NCI-H748 (cell line): ENCODE measurements at regions not wholly inside any gene's neighbourhood (a gene's known extent, or its start where the extent isn't known, plus 50 kb on each side); places are given as distances from the start of the nearest gene placed in this dataset.
"Not testable (repeated sequence)": the region's sequence is repeated elsewhere in the genome, so short reads cannot be mapped to it uniquely, and the experiment has no call there.

Experiments used
- DNase-seq: peaks from one replicate; lab custom pipeline; 2025; ENCODE audit not compliant: unreplicated experiment; lab: John Stamatoyannopoulos, UW

GRCh38 chr19:27714857-27715256, 1498.1 kb downstream of the UQCRFS1 start:
- no peak for DNase-seq

- DNase-seq, result peak; percentile 38
These were observed 1503.5 kb downstream of the UQCRFS1 start for GRCh38 chr19:27709496-27709895.

DNA sequence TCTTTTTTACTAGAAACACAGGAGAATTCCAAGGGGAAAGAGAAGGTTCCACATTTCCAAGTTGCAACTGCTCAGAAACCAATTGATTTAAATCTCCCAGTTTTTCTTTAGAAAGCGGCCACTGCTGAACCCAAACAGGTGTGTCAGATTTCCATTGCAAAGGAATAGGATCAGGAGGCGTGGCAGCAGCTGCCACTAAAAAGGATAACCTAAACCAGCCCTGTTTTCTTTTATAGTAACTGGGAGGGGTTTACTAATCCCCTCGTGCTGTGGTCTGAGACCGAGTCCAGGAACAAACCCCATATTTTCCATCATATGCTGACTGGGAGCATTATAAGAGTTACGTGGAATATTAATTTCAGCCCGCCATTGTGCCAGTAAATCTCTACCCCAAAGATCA, 1504.0 kb downstream of the UQCRFS1 start:
- DNase-seq, result peak; percentile 43

DNA sequence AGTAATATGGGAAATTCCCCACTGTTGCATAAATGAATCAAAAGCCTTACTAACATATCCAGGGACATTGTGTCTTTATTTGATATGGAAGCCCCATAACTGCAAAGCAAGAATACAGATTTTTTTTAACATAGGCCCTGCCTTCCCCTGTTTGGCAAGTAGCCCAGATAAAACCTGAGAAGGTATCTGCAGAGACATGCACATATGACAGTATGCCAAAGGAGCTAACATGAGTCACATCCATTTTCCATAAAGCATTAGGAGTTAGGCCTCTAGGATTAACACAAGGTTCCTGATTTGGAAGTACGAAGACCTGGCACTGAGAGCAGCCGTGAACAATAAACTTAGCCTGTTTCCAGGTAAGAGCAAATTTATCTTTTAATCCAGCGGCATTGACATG, 1505.9 kb downstream of the UQCRFS1 start:
- not testable (repeated sequence) for DNase-seq

DNA sequence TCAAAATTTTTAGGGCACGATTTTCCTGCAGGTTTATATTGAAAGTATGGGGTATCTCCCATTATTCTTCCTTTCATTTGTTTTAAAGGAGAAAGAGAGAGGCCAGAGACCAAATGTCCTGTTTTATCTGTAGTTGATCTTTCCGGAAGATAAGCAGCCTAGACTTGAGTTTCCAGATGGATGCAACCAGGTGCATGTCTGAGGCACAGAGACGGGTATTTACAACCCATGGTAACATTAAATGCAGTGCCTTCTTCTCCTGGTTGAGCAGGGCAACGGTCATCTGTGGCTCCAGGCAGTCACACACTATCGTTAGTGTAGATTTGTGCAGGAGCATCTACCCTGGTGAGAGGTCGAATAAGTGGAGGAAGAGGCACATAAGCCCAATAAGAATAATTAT, 1507.1 kb downstream of the UQCRFS1 start:
- no peak for DNase-seq

GRCh38 chr19:27694361-27695055, 1518.4 kb downstream of the UQCRFS1 start:
- DNase-seq, result no peak

DNA sequence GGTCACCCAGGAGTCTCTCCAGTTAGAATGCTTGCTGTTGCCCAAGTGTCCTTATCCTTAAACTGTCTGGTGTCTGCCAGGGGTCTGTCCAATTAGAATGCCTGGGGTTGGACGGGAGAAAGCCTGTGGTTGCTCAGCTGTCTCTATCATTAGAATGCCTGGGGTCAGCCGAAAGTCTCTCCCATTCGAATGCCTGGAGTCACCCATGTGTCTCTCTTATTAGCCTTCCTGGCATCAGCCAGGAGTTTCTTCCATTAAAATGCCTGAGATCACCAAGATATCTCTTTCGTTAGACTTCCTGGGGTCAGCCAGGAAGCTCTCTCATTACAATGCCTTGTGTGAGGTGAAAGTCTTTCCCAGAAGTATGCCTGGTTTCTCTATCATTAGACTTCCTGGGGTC, 1521.0 kb downstream of the UQCRFS1 start:
- DNase-seq, result no peak

DNA sequence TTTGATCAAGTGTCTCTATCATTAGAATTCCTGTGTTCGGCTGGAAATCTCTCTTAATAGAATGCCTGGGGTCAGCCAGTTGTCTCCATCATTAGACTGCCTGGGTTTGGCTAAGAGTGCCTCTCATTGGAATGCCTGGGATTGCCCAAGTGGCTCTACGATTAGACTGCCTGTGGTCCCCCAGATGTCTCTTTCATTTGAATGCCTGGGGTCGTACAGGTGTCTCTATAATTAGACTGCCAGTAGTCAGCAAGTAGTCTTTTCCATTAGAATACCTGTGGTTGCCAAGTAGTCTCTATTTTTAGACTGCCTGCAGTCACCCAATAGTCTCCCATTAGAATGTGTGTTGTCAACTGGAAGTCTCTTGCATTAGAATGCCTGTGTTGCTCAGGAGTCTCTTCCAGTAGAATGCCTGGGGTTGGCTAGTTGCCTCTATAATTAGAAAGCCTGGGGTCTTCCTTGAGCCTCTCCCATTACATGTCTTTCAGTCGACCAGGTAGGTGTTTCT, 1523.2 kb downstream of the UQCRFS1 start:
- no peak for DNase-seq

DNA sequence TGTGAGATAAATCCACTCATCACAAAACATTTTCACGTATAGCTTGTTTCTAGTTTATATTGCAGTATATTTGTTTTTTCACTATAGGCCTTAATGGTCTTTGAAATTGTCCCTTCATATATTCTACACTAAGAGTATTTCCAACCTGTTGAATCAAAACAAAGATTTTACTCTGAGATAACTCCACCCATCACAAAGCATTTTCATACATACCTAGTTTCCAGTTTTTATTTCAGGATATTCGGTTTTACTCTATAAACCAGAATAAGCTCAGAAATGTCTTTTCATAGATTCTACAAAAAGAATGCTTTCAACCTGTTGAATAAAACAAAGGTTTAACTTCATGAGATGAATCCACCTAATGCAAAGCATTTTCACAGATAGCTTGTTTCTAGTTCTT, 1528.7 kb downstream of the UQCRFS1 start:
- no peak for DNase-seq

DNA sequence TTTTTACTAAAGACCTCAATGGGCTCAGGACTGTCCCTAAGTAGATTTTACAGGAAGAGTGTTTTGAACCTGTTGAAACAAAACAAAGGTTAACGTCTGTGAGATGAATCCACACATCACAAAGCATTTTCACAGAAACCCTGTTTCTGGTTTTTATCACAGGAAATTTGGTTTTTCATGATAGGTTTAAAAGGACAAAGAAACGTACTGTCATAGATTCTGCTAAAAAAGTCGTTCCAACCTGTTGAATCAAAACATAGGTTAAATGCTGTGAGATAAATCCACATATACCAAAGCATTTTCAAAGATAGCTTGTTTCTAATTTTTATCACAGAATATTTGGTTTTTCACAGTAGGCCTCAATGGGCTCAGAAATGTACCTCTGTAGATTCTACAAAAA, 1531.0 kb downstream of the UQCRFS1 start:
- no peak for DNase-seq

GRCh38 chr19:27679905-27680304, 1533.0 kb downstream of the UQCRFS1 start:
- no peak for DNase-seq

DNA sequence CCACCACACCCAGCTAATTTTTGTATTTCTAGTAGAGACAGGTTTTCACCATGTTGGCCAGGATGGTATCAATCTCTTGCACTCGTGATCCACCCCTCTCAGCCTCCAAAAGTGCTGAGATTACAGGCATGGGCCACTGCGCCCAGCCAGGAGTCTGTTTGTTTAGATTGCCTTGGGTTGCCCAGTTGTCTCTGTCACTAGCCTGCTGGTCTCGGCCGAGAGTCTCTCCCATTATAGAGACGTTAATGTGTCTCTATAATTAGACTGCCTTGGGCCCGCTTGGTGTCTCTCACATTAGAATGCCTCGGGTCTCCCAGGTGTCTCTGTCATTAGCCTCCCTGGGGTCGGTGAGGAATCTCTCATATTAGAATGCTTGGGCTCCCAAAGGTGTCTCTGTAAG, 1533.6 kb downstream of the UQCRFS1 start:
- DNase-seq, result no peak

- DNase-seq, result no peak
These were observed 1536.1 kb downstream of the UQCRFS1 start for GRCh38 chr19:27676877-27677276.

DNA sequence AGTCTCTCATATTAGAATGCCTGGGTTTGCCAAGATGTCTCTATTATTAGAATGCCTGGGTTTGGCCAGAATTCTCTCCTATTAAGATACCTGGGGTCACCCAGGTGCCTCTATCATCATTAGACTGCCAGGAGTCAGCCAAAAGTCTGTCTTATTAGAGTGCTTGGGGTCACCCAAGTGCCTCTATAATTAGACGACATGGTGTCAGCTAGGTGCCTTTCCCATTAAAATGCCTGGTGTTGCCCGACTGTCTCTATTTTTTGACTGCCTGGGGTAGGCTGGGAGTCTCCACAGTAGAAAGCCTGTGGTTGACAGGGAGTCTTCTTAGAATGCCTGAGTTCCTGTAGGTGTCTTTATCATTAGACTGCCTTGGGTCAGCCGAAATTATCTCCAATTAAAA, 1536.6 kb downstream of the UQCRFS1 start:
- no peak for DNase-seq

DNA sequence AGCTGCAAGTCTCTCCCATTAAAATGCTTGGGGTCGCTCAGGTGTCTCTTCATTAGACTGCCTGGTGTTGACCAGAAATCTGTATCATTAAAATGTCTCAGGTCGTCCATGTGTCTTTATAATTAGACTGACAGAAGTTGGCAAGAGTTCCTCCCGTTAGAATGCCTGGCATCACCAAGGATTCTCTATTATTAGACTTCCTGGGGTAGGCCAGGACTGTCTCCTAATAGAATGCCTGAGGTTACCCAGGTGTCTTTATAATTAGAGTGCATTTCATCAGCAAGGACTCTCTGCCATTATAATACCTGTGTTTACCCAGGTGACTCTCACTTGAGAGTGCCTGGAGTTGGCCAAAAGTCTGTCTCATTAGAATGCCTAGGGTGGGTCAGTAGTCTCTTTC, 1537.2 kb downstream of the UQCRFS1 start:
- no peak for DNase-seq

GRCh38 chr19:27674701-27675100, 1538.2 kb downstream of the UQCRFS1 start:
- DNase-seq, result no peak

DNA sequence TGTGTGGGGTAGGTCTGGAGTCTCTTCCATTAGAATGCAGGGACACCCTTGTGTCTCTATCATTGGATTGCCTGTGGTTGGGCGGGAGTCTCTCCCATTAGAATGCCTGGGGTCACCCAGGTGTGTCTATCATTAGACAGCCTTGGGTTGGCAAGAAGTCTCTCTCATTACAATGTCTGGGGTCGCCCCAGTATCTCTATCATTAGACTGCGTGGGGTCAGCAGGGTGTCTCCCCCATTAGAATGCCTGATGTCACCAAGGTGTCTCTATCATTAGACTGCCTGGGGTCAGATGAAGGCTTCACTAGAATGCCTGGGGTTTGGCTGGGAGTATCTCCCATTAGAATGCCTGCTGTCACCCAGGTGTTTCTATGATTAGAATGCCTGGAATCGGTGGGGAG, 1539.0 kb downstream of the UQCRFS1 start:
- no peak for DNase-seq

- DNase-seq, result no peak
These were observed 1540.5 kb downstream of the UQCRFS1 start for GRCh38 chr19:27672309-27673047.

- no peak for DNase-seq
These were observed 1541.1 kb downstream of the UQCRFS1 start for GRCh38 chr19:27671876-27672275.

GRCh38 chr19:27660428-27660827, 1552.5 kb downstream of the UQCRFS1 start:
- DNase-seq, result no peak

DNA sequence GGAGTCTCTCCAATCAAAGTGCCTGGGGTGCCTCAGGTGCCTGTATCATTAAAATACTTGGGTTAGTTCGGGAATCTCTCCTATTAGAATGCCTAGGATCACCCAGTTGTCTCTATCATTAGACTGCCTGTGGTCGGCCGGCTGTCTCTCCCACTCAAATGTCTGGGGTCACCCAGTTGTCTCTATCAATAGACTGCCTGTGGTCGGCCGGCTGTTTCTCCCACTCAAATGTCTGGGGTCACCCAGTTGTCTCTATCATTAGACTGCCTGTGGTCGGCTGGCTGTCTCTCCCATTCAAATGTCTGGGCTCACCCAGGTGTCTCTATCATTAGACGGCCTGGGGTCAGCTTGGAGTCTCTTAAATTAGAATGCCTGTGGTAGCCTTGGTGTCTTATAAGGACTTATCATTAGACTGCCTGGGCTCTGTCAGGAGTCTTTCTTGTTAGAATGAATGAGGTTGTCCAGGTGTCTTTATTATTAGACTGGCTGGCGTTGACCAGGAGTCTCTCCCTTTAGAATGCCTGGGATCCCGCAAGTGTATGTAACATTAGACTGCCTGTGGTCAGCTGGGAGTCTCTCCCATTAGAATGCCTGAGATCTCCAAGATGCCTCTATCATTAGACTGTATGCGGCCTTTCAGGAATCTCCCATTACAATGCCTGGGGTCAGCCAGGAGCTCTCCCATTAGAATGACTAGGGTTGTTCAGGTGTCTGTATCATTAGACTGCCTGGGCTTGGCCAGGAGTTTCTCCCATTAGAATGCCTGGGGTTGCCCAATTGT, 1555.5 kb downstream of the UQCRFS1 start:
- no peak for DNase-seq
